K562 (cell line): ENCODE measurements at regions not wholly inside any gene's neighbourhood (a gene's known extent, or its start where the extent isn't known, plus 50 kb on each side); places are given as distances from the start of the nearest gene placed in this dataset.

Experiments used
- ATAC-seq: fragments of 200-7000 bp; cut with Tn5 transposase; 3 replicates; pipeline ENCODE4 v1.9.1; 2020; ENCODE audit warnings: moderate library complexity
- BruUV-seq: library from RNA; stranded (reverse); fragments of 400-500 nt; replicated peaks from 2 replicates; lab custom pipeline; 2021; lab: Mats Ljungman, UMichigan
- CTCF ChIA-PET: fragments of 300-600 bp; formaldehyde crosslinking; extraction: SDS; loops from one replicate; lab custom pipeline; 2021; ENCODE audit warnings: low intra/inter-chr PET ratio; lab: Yijun Ruan, JAX
- POLR2A ChIA-PET: fragments of 300-600, 350-650 bp; sonication (Branson Sonifier 250); formaldehyde crosslinking; extraction: SDS; loops from one replicate; lab custom pipeline; 2021; ENCODE audit warnings: antibody characterized with exemption, inconsistent platforms; lab: Yijun Ruan, JAX
- DNase-seq, 4 experiments: peaks; one replicate each; pipeline versions ENCODE4 v3.0.0 to v3.0.0-alpha.2; 2011 to 2018; ENCODE audit warnings: low spot score in 3 of 4, mixed read lengths in 3 of 4; ENCODE audit errors: extremely low read depth in 1 of 4
- FAIRE-seq: peaks from 2 replicates; lab custom pipeline; 2011; peaks lifted over from hg19 to GRCh38; lab: Jason Lieb, UNC
- H2AFZ ChIP-seq: 2 replicates; pipeline ENCODE4 v1.6.0; 2011; ENCODE audit warnings: low read depth, low read length, control low read depth, inconsistent platforms
- H3K27ac ChIP-seq: fragments of 200-600 bp; 3 replicates; pipeline ENCODE4 v1.8.0; 2011; ENCODE audit warnings: low read depth, mild to moderate bottlenecking, control low read depth, inconsistent platforms, low read length, moderate library complexity, mixed read lengths; ENCODE audit errors: extremely low read depth
- H3K27me3 ChIP-seq, 2 experiments: fragments of 300-600 bp in 1 of 2; 2 replicates in 1 of 2; 3 replicates in 1 of 2; pipeline versions ENCODE4 v1.6.0 to v1.8.0; 2011; ENCODE audit warnings: inconsistent platforms in 2 of 2, low read length in 2 of 2, mild to moderate bottlenecking in 1 of 2, mixed read lengths in 1 of 2, moderate library complexity in 1 of 2; ENCODE audit not compliant: control insufficient read depth in 2 of 2, insufficient read depth in 2 of 2
- H3K36me3 ChIP-seq: fragments of 300-600 bp; 3 replicates; pipeline ENCODE4 v1.8.0; 2011; ENCODE audit warnings: mild to moderate bottlenecking, low read length, inconsistent platforms; ENCODE audit not compliant: control insufficient read depth, insufficient read depth
- H3K4me1 ChIP-seq, 2 experiments: fragments of 200-600 bp in 1 of 2; replicated peaks in 1 of 2; 2 replicates in 1 of 2; 3 replicates in 1 of 2; pipeline versions ENCODE4 v1.5.1 to v1.8.0; 2011; ENCODE audit warnings: inconsistent platforms in 2 of 2, low read length in 2 of 2, mild to moderate bottlenecking in 1 of 2, mixed read lengths in 1 of 2, moderate library complexity in 1 of 2; ENCODE audit not compliant: control insufficient read depth in 2 of 2, insufficient read depth in 2 of 2
- H3K4me2 ChIP-seq: 2 replicates; pipeline ENCODE4 v1.6.1; 2011; ENCODE audit warnings: low read length, control low read depth, inconsistent platforms, mixed read lengths; ENCODE audit not compliant: insufficient read depth
- H3K4me3 ChIP-seq: fragments of 200-600 bp; sonication (generic), shearing (Covaris generic); 2 replicates; pipeline ENCODE4 v1.5.1; 2016; ENCODE audit warnings: control low read depth, inconsistent platforms
- H3K79me2 ChIP-seq: fragments of 200-600 bp; 3 replicates; pipeline ENCODE4 v1.8.0; 2011; ENCODE audit warnings: low read length, inconsistent platforms; ENCODE audit not compliant: control insufficient read depth, insufficient read depth
- H3K9ac ChIP-seq, 2 experiments: 2 replicates each; pipeline versions ENCODE4 v1.6.0 to v1.6.1; 2011; ENCODE audit warnings: low read depth in 2 of 2, low read length in 2 of 2, control low read depth in 1 of 2, inconsistent platforms in 1 of 2, mild to moderate bottlenecking in 1 of 2, mixed read lengths in 1 of 2; ENCODE audit not compliant: insufficient read depth in 1 of 2
- H3K9me1 ChIP-seq: one replicate; pipeline ENCODE4 v1.6.0; 2011; ENCODE audit warnings: inconsistent platforms, mild to moderate bottlenecking, low read length, moderate library complexity; ENCODE audit not compliant: control insufficient read depth, insufficient read depth
- H3K9me3 ChIP-seq: replicated peaks from 2 replicates; pipeline ENCODE4 v1.5.1; 2011; ENCODE audit warnings: low read depth, low read length, inconsistent platforms; ENCODE audit not compliant: control insufficient read depth, insufficient read depth
- H4K20me1 ChIP-seq: replicated peaks from 2 replicates; pipeline ENCODE4 v1.6.1; 2011; ENCODE audit warnings: low read length, inconsistent platforms, mixed read lengths; ENCODE audit not compliant: control insufficient read depth, insufficient read depth
- DNMT1 ChIP-seq: fragments of 450-650 bp; IDR thresholded peaks from 2 replicates; pipeline ENCODE4 v1.6.1; 2016; ENCODE audit warnings: antibody characterized with exemption, mild to moderate bottlenecking
- PCBP2 ChIP-seq: fragments of 200-400 bp; formaldehyde crosslinking; IDR thresholded peaks from 2 replicates; pipeline ENCODE4 v1.6.1; 2018; ENCODE audit warnings: low read length, low read depth, mild to moderate bottlenecking, moderate library complexity; ENCODE audit not compliant: poor library complexity, severe bottlenecking
- POLR2AphosphoS5 ChIP-seq: IDR thresholded peaks from 2 replicates; pipeline ENCODE4 v1.6.1; 2011; ENCODE audit warnings: mild to moderate bottlenecking, low read depth, low read length, moderate library complexity; ENCODE audit not compliant: control insufficient read depth, insufficient read depth
- PPARD ChIP-seq: fragments of 250-450 bp; sonication (Bioruptor Pico); IDR thresholded peaks from 2 replicates; pipeline ENCODE4 v1.8.0; 2022; ENCODE audit warnings: inconsistent platforms, mild to moderate bottlenecking, moderate library complexity
- PTBP1 ChIP-seq: fragments of 200-400 bp; formaldehyde crosslinking; IDR thresholded peaks from 2 replicates; pipeline ENCODE4 v1.6.1; 2017; ENCODE audit warnings: low read depth, low read length
- SREBF2 ChIP-seq: sonication (generic); formaldehyde crosslinking; IDR thresholded peaks from 2 replicates; pipeline ENCODE4 v1.4.0; 2020; ENCODE audit warnings: mild to moderate bottlenecking, missing genetic modification reagents
- U2AF1 ChIP-seq: fragments of 200-400 bp; formaldehyde crosslinking; optimal IDR thresholded peaks from 2 replicates; pipeline ENCODE3; 2017; ENCODE audit warnings: mild to moderate bottlenecking, low read depth, low read length, moderate library complexity
- ZNF384 ChIP-seq: IDR thresholded peaks from 2 replicates; pipeline ENCODE4 v1.6.1; 2012; ENCODE audit warnings: low read depth, low read length, improper control_type of control experiment
- WGBS: fragments of 100-300 bp; shearing (Covaris generic); methylation state at CpG from one replicate; pipeline ENCODE4 v1.1.6; 2016; ENCODE audit warnings: low coverage, mixed read lengths; ENCODE audit not compliant: insufficient coverage; ENCODE audit errors: missing lambda C conversion rate; 5-methylcytosine and 5-hydroxymethylcytosine counted together
- in situ Hi-C: fragments of 300-500 bp; cut with MboI; formaldehyde crosslinking; loops from 4 replicates; pipeline ENCODE4 v1.15.0; 2018; ENCODE audit warnings: inconsistent platforms, mixed read lengths
- intact Hi-C: fragments of 100-400 bp; cut with micrococcal nuclease; formaldehyde crosslinking; loops from 2 replicates; pipeline ENCODE4 v1.14.2; 2022
- TF ChIP-seq, protein P1 (sequence below): fragments of 450-650 bp; formaldehyde crosslinking; IDR thresholded peaks from 2 replicates; pipeline ENCODE4 v1.4.0; 2020; ENCODE audit warnings: mild to moderate bottlenecking, moderate library complexity
- TF ChIP-seq, protein P2 (sequence below): sonication (generic); formaldehyde crosslinking; IDR thresholded peaks from 2 replicates; pipeline ENCODE4 v1.9.0; 2022; ENCODE audit warnings: mild to moderate bottlenecking, missing genetic modification reagents
- TF ChIP-seq, protein P3 (sequence below): fragments of 450-650 bp; IDR thresholded peaks from 2 replicates; pipeline ENCODE4 v1.6.1; 2016; ENCODE audit warnings: borderline replicate concordance

DNA sequence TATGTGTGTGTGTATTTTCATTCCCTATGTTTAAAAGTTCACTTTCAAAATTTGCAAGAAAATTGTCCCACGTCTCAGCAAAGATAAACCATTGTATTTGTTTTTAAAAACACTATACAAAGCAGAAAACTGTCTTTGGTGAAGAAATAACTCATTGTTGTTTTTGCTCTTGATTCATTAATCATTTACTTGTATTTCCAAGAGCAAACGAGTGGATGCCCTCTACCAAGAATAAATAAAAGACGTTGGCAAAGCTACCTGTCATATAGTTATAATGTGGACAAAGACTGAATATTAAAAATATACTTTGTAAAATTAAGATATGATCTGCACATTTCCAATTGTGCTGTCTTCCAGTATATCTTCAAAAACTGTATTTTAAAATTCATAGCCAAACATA lies 210.9 kb upstream of the NDST3 start:
- POLR2A ChIA-PET, result no interaction called here
- in situ Hi-C loops, result no loop called here
- no peaks in the 10 kb centered on the region for H3K9me3 ChIP-seq
- H4K20me1 ChIP-seq, result no peaks in the 10 kb centered on the region
- H3K36me3 ChIP-seq, result no peaks in the 10 kb centered on the region
- H3K4me1 ChIP-seq, result no peaks in the 10 kb centered on the region
- no peak overlapping the region for H3K9ac ChIP-seq
- TF ChIP-seq U2AF1, result no peak
- no peak for TF ChIP-seq SREBF2 (CRISPR knock-in tag)
- no peak for TF ChIP-seq DNMT1
- TF ChIP-seq PCBP2, result no peak
- TF ChIP-seq, protein P1, sequence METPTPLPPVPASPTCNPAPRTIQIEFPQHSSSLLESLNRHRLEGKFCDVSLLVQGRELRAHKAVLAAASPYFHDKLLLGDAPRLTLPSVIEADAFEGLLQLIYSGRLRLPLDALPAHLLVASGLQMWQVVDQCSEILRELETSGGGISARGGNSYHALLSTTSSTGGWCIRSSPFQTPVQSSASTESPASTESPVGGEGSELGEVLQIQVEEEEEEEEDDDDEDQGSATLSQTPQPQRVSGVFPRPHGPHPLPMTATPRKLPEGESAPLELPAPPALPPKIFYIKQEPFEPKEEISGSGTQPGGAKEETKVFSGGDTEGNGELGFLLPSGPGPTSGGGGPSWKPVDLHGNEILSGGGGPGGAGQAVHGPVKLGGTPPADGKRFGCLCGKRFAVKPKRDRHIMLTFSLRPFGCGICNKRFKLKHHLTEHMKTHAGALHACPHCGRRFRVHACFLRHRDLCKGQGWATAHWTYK, result no peak
- no peak for TF ChIP-seq POLR2AphosphoS5
- TF ChIP-seq, protein P2, sequence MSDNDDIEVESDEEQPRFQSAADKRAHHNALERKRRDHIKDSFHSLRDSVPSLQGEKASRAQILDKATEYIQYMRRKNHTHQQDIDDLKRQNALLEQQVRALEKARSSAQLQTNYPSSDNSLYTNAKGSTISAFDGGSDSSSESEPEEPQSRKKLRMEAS, result no peak
- TF ChIP-seq PPARD (CRISPR knock-in tag), result no peak
- TF ChIP-seq, protein P3, sequence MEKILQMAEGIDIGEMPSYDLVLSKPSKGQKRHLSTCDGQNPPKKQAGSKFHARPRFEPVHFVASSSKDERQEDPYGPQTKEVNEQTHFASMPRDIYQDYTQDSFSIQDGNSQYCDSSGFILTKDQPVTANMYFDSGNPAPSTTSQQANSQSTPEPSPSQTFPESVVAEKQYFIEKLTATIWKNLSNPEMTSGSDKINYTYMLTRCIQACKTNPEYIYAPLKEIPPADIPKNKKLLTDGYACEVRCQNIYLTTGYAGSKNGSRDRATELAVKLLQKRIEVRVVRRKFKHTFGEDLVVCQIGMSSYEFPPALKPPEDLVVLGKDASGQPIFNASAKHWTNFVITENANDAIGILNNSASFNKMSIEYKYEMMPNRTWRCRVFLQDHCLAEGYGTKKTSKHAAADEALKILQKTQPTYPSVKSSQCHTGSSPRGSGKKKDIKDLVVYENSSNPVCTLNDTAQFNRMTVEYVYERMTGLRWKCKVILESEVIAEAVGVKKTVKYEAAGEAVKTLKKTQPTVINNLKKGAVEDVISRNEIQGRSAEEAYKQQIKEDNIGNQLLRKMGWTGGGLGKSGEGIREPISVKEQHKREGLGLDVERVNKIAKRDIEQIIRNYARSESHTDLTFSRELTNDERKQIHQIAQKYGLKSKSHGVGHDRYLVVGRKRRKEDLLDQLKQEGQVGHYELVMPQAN, result no peak
- no peak for TF ChIP-seq PTBP1
- TF ChIP-seq ZNF384, result no peak
- no peak overlapping the region for H3K4me2 ChIP-seq
- FAIRE-seq (no peak), DNase-seq (no peak), ATAC-seq (no peak)
- no TSS peak for BruUV-seq
- no peak overlapping the region for H2AFZ ChIP-seq
- no peaks in the 10 kb centered on the region for H3K79me2 ChIP-seq
- CTCF ChIA-PET, result no interaction called here
- intact Hi-C loops, result no loop called here
- no peaks in the 10 kb centered on the region for H3K27me3 ChIP-seq
- WGBS, result 2% methylated on average over 3 of the region's 3 CpGs
- no peaks in the 10 kb centered on the region for H3K9me1 ChIP-seq
- no peak overlapping the region for H3K4me3 ChIP-seq
- no peak overlapping the region for H3K27ac ChIP-seq
